ENCODE measurements at regions not wholly inside any gene's neighbourhood (a gene's known extent, or its start where the extent isn't known, plus 50 kb on each side); places are given as distances from the start of the nearest gene placed in this dataset.

- Histone ChIP-seq H3K79me2 (ENCODE audit: control insufficient read depth, insufficient read depth, low read length) (no peaks in the 10 kb centered on the region), H3K79me1 (ENCODE audit: low read length) (no peaks in the 10 kb centered on the region), H3K4ac (ENCODE audit: low read depth, low read length) (no peak overlapping the region)
Measured at GRCh38 chr9:81814401-81814793, 113.8 kb upstream of the SPATA31D4 start.

GRCh38 chr9:81814794-81815464 lies 113.3 kb upstream of the SPATA31D4 start:
- Histone ChIP-seq H2AK5ac (ENCODE audit: low read length) (peak overlapping the region; percentile 83), H3K27ac (ENCODE audit: low read depth, low read length) (peak overlapping the region; percentile 51), H3K4me3 (ENCODE audit: low read length) (no peak overlapping the region), H3K36me3 (ENCODE audit: control insufficient read depth, insufficient read depth, low read length) (no peaks in the 10 kb centered on the region), H2BK120ac (ENCODE audit: low read depth, low read length) (no peak overlapping the region), H3K23ac (ENCODE audit: low read length) (peak overlapping the region; percentile 48), H3K4me1 (ENCODE audit: control insufficient read depth, low read depth, low read length) (peaks cover 12% of the 10 kb centered on the region), H4K5ac (ENCODE audit: low read length) (peak overlapping the region; percentile 12), H3K4ac (ENCODE audit: low read depth, low read length) (peak overlapping the region; percentile 59), H3K4me2 (ENCODE audit: low read length) (peak overlapping the region; percentile 23), H3K79me2 (ENCODE audit: control insufficient read depth, insufficient read depth, low read length) (no peaks in the 10 kb centered on the region), H2BK15ac (replicated peaks; ENCODE audit: low read depth) (no peak overlapping the region), H3K9ac (ENCODE audit: low read length) (peak overlapping the region; percentile 30), H3K56ac (ENCODE audit: low read length) (peak overlapping the region; percentile 58), H3K18ac (ENCODE audit: low read length) (no peak overlapping the region), H3K79me1 (ENCODE audit: low read length) (no peaks in the 10 kb centered on the region), H2BK5ac (ENCODE audit: low read length) (peak overlapping the region; percentile 90), H3K27me3 (ENCODE audit: insufficient read depth, low read length, poor library complexity) (no peaks in the 10 kb centered on the region), H4K8ac (ENCODE audit: low read depth, low read length) (no peak overlapping the region)
- no CpG with 5 or more reads among the region's 3 CpGs for WGBS (ENCODE audit: extremely low coverage, insufficient coverage, low lambda C conversion rate)
- peak; percentile 96 for DNase-seq

More at GRCh38 chr9:81814401-81814793, 113.8 kb upstream of the SPATA31D4 start:
- H3K23ac ChIP-seq (ENCODE audit: low read length) = no peak overlapping the region
- no peak overlapping the region for H2BK15ac ChIP-seq (replicated peaks; ENCODE audit: low read depth)
- no peak overlapping the region for H2AK5ac ChIP-seq (ENCODE audit: low read length)
- no peak overlapping the region for H3K18ac ChIP-seq (ENCODE audit: low read length)
- no peak overlapping the region for H4K8ac ChIP-seq (ENCODE audit: low read depth, low read length)
- H3K9ac ChIP-seq (ENCODE audit: low read length) = no peak overlapping the region
- no peak overlapping the region for H3K4me2 ChIP-seq (ENCODE audit: low read length)
- H3K36me3 ChIP-seq (ENCODE audit: control insufficient read depth, insufficient read depth, low read length) = no peaks in the 10 kb centered on the region
- no peak overlapping the region for H2BK5ac ChIP-seq (ENCODE audit: low read length)
- H3K27ac ChIP-seq (ENCODE audit: low read depth, low read length) = peak overlapping the region; percentile 7
- peak overlapping the region; percentile 12 for H3K56ac ChIP-seq (ENCODE audit: low read length)
- no peak overlapping the region for H4K5ac ChIP-seq (ENCODE audit: low read length)
- H3K27me3 ChIP-seq (ENCODE audit: insufficient read depth, low read length, poor library complexity) = no peaks in the 10 kb centered on the region
- no peak overlapping the region for H3K4me3 ChIP-seq (ENCODE audit: low read length)
- H3K4me1 ChIP-seq (ENCODE audit: control insufficient read depth, low read depth, low read length) = peaks cover 8% of the 10 kb centered on the region
- H2BK120ac ChIP-seq (ENCODE audit: low read depth, low read length) = no peak overlapping the region
- DNase-seq = no peak

GRCh38 chr9:81815781-81816180 lies 112.4 kb upstream of the SPATA31D4 start:
- peak overlapping the region; percentile 10 for H3K56ac ChIP-seq (ENCODE audit: low read length)
- no peak overlapping the region for H4K8ac ChIP-seq (ENCODE audit: low read depth, low read length)
- peaks cover 12% of the 10 kb centered on the region for H3K4me1 ChIP-seq (ENCODE audit: control insufficient read depth, low read depth, low read length)
- no peak overlapping the region for H3K27ac ChIP-seq (ENCODE audit: low read depth, low read length)
- no peak overlapping the region for H3K18ac ChIP-seq (ENCODE audit: low read length)
- H3K79me2 ChIP-seq (ENCODE audit: control insufficient read depth, insufficient read depth, low read length) = no peaks in the 10 kb centered on the region
- H2AK5ac ChIP-seq (ENCODE audit: low read length) = no peak overlapping the region
- H3K27me3 ChIP-seq (ENCODE audit: insufficient read depth, low read length, poor library complexity) = no peaks in the 10 kb centered on the region
- no peak overlapping the region for H3K4me2 ChIP-seq (ENCODE audit: low read length)
- H4K5ac ChIP-seq (ENCODE audit: low read length) = no peak overlapping the region
- no peak overlapping the region for H2BK5ac ChIP-seq (ENCODE audit: low read length)
- H2BK15ac ChIP-seq (replicated peaks; ENCODE audit: low read depth) = no peak overlapping the region
- no peaks in the 10 kb centered on the region for H3K79me1 ChIP-seq (ENCODE audit: low read length)
- peak; percentile 92 for DNase-seq
- no peak overlapping the region for H2BK120ac ChIP-seq (ENCODE audit: low read depth, low read length)
- H3K4me3 ChIP-seq (ENCODE audit: low read length) = no peak overlapping the region
- no peak overlapping the region for H3K23ac ChIP-seq (ENCODE audit: low read length)
- no peak overlapping the region for H3K4ac ChIP-seq (ENCODE audit: low read depth, low read length)
- H3K36me3 ChIP-seq (ENCODE audit: control insufficient read depth, insufficient read depth, low read length) = no peaks in the 10 kb centered on the region
- WGBS (ENCODE audit: extremely low coverage, insufficient coverage, low lambda C conversion rate) = no CpG with 5 or more reads among the region's 3 CpGs
- no peak overlapping the region for H3K9ac ChIP-seq (ENCODE audit: low read length)

GRCh38 chr9:81819155-81819554 lies 109.1 kb upstream of the SPATA31D4 start:
- Histone ChIP-seq H3K4me2 (ENCODE audit: low read length) (no peak overlapping the region), H3K23ac (ENCODE audit: low read length) (no peak overlapping the region), H3K36me3 (ENCODE audit: control insufficient read depth, insufficient read depth, low read length) (no peaks in the 10 kb centered on the region), H3K9ac (ENCODE audit: low read length) (no peak overlapping the region), H2AK5ac (ENCODE audit: low read length) (no peak overlapping the region), H3K18ac (ENCODE audit: low read length) (no peak overlapping the region), H2BK15ac (replicated peaks; ENCODE audit: low read depth) (no peak overlapping the region), H2BK120ac (ENCODE audit: low read depth, low read length) (no peak overlapping the region), H3K27me3 (ENCODE audit: insufficient read depth, low read length, poor library complexity) (no peaks in the 10 kb centered on the region), H3K27ac (ENCODE audit: low read depth, low read length) (no peak overlapping the region), H3K4ac (ENCODE audit: low read depth, low read length) (no peak overlapping the region), H4K5ac (ENCODE audit: low read length) (no peak overlapping the region), H3K56ac (ENCODE audit: low read length) (no peak overlapping the region), H3K4me1 (ENCODE audit: control insufficient read depth, low read depth, low read length) (peaks cover 13% of the 10 kb centered on the region), H4K8ac (ENCODE audit: low read depth, low read length) (no peak overlapping the region), H3K79me2 (ENCODE audit: control insufficient read depth, insufficient read depth, low read length) (no peaks in the 10 kb centered on the region), H3K4me3 (ENCODE audit: low read length) (no peak overlapping the region), H3K79me1 (ENCODE audit: low read length) (no peaks in the 10 kb centered on the region), H2BK5ac (ENCODE audit: low read length) (no peak overlapping the region)
- WGBS (ENCODE audit: extremely low coverage, insufficient coverage, low lambda C conversion rate) = no CpG with 5 or more reads among the region's 7 CpGs
- no peak for DNase-seq

GRCh38 chr9:81819859-81820546 lies 108.2 kb upstream of the SPATA31D4 start:
- Histone ChIP-seq H4K5ac (ENCODE audit: low read length) (no peak overlapping the region), H3K9ac (ENCODE audit: low read length) (no peak overlapping the region), H3K27me3 (ENCODE audit: insufficient read depth, low read length, poor library complexity) (no peaks in the 10 kb centered on the region), H3K27ac (ENCODE audit: low read depth, low read length) (no peak overlapping the region), H3K79me2 (ENCODE audit: control insufficient read depth, insufficient read depth, low read length) (no peaks in the 10 kb centered on the region), H2BK5ac (ENCODE audit: low read length) (peak overlapping the region; percentile 40), H3K4me3 (ENCODE audit: low read length) (no peak overlapping the region), H2AK5ac (ENCODE audit: low read length) (no peak overlapping the region), H2BK120ac (ENCODE audit: low read depth, low read length) (no peak overlapping the region), H3K23ac (ENCODE audit: low read length) (no peak overlapping the region), H3K4me1 (ENCODE audit: control insufficient read depth, low read depth, low read length) (peaks cover 11% of the 10 kb centered on the region), H3K4me2 (ENCODE audit: low read length) (no peak overlapping the region), H2BK15ac (replicated peaks; ENCODE audit: low read depth) (no peak overlapping the region), H3K36me3 (ENCODE audit: control insufficient read depth, insufficient read depth, low read length) (no peaks in the 10 kb centered on the region), H3K18ac (ENCODE audit: low read length) (peak overlapping the region; percentile 10), H3K56ac (ENCODE audit: low read length) (peak overlapping the region; percentile 28), H4K8ac (ENCODE audit: low read depth, low read length) (no peak overlapping the region), H3K4ac (ENCODE audit: low read depth, low read length) (no peak overlapping the region), H3K79me1 (ENCODE audit: low read length) (no peaks in the 10 kb centered on the region)
- no peak for DNase-seq
- WGBS (ENCODE audit: extremely low coverage, insufficient coverage, low lambda C conversion rate) = no CpG with 5 or more reads among the region's 8 CpGs

Measured in mesendoderm (in vitro differentiated cells).